Fibroblast of the conjunctiva (primary cell): ENCODE measurements at regions not wholly inside any gene's neighbourhood (a gene's known extent, or its start where the extent isn't known, plus 50 kb on each side); places are given as distances from the start of the nearest gene placed in this dataset.

Source experiments
- DNase-seq: peaks from one replicate; pipeline ENCODE4 v3.0.0-alpha.2; 2010; ENCODE audit warnings: low read depth

DNA sequence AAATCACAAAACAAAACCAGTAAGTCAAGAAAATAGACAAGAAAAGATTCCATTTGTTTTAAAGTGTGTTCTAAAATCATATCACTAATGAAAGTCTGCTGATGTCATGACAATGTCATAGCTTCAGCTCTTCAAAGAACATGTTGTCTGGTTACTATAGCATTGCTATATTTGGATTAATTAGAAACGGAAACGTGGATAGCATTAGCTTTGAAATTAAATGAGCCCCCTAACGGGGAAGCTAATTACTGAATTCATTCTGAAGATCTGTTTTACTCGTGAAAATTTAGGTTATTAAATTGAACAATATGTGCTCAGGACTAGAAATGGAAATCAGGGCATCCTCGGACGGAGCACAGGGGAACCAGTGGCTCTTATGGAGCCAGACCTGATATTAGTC lies 316.7 kb upstream of the AGTR1 start:
- no peak for DNase-seq

DNA sequence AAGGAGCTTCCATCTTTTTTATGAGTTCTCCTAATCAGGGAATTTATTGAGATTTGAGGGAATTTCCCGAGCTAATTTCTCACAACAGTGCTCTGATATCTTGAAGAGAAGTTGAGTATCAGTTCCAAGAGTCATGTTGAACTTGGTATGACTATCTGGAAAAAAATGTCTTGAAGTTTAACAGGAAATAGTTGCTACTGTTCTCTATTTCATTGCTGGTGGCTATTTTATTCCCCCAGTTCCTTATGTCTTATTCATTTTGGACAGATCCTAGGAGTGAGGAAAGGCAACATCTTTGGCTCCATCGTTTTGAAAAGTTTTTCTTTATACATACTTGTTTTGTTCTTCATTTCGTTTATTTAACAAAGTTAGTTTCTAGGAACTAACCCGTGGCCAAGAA lies 307.8 kb upstream of the AGTR1 start:
- no peak for DNase-seq

DNA sequence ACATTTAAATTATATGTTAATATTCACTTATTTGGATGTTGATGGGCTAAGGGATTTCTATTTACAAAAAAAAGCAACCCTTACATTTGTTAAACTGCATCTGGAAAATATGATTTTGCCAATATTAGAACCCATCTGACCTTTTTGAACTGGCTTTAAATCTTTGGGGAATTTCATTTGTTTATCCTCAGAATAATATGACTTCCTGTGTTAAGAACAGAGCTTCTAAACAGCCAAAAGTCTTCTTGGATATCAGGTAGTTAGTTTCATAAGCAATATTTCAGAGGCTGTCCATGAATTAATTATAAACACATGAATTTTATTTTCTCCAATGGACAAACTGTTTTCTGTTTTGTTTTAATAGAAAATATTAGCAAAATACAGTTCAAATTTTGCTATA lies 301.9 kb upstream of the AGTR1 start:
- no peak for DNase-seq

DNA sequence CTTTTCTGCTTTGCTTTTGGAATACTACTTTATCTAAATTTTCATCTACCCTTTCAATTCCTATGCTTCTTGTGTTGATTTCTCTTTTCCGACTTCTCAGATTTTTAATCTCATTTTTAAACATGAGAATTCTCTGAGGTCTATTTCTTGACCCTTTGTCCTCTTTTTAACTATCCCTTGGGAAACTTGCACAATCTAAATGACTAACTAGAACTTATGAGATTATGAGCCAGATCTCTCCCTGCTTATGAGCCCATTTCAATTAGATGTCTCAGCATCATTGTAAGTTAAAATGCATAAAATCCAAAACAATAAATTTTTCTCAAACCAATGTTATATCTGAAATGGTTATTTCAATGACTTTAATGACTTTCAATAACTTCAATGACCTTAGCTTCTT lies 296.9 kb upstream of the AGTR1 start:
- no peak for DNase-seq

DNA sequence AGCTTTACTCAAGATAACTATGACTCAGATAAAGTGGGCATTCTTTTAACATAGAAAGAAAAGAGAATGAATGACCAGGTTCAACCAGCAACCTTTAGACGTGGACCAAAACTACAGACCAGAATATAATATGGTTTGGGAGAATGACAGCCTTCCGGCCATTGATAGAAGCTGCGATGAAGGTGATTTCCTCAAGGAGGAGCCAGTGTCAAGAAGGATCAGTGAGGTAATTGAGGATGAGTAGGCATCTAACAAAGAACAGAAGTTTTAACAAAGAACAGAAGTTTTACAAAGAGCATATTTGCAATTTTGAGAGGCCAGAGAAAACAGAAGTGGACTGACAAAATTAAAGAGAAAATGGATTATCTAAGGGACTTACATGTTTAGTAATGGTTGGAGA lies 289.0 kb upstream of the AGTR1 start:
- DNase-seq: no peak

DNA sequence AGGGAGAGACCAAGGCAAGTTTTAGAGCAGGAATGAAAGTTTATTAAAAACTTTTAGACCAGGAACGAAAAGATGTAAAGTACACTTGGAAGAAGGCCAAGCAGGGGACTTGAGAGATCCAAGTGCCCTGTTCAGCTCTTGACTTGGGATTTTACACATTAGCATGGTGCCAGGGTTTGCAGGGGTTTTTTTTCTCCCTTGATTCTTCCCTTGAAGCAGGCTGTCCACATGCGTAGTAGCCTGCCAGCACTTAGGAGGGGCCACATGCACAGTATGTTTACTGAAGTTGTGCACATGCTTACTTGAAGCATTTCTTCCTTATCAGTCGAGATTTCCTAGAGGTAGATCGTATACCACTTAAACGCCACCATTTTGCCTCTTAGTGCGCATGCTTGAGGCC lies 277.5 kb upstream of the AGTR1 start:
- DNase-seq: no peak

DNA sequence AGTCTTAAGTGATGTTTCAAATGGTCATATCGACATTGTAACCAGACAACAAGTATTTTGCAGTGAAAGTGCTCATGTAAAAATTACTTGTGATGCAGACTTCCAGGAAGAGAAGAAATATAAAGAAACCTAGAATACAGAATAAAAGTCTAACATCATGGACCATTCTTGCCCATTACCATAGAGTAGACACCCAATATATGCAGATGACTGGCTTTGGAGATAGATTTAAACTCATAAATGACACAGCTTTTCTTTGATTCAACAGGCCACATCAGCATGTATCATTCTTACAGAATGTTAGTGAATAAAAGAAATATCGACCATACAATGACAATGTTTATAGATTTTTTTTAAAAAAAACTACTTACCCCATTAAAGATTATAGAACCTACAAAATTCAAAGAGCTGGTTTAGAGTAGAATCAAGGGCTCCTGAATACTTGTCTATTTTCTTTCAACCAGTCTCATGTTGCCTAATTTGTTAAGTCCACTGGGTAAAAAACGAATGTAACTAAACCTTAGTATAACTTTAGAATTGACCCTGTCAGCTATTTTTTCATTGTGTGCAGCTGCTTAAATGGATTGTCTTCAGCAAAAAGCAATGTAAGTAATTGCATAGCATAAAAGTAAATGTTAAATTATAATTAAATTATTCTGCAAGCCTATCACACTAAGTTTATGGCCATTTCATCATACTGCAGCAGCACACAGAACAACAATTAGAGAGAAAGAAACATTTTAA lies 268.7 kb upstream of the AGTR1 start:
- DNase-seq: no peak

DNA sequence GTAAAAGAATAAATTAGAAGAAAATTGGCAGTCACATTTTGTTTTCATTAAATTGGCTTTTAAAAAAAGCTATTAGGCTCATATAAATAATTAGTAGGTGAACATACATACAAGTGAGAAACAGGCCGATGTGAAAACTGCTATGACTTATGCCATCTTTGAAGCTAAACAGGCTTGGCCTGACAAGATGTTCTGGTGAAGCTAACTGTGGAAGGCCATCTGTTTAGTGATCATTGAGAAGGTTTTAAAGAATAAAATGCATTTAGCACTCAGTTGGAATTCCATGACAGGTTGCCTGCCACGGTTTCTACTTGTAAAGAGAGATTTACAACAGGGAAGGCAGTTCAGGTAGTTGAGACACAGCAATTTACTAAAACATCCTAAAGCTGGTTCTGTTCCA lies 264.0 kb upstream of the AGTR1 start:
- no peak for DNase-seq

DNA sequence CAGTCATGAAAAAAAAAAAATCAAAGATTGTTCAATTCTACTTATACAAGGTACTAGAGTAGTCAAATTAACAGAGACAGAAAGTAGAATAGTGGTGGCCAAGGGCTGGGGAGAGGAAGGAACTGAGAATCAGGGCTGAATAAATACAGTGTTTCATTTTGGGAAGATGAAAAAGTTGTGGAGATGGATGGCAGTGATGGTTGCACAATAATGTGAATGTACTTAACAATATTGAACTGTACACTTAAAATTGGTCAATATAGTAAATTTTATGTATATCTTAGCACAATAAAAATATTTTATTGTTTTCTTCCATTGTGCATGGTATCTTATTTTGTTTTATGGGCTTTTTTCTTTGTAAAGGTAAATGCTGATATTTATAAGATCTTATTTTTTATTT lies 262.2 kb upstream of the AGTR1 start:
- DNase-seq: no peak

DNA sequence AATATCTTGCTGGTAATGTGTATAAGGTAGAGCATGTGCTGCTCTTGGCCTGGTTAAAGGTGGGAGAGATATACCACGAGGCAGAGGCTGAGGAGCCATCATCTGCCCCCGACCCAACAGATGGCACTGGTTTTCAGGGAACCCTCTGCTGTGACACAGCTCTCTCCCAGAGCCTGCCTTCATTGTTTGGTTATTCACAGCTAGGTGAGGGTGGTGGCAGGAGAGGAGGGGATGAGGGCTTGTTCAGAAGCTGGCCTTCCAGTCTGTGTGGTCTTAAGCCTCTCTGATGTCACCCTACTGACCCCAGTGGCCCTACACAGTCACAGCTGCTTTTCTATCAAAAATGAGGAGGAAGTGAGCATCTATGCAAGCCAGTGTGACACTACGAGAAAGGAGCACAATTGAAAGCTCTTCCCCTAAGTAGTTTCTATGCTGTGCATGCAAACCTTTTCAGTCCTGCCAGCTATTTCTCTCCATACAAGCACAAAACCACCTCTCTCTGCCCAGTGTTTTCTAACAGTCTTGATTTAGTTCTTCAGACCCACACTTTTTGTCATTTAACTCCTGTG lies 258.4 kb upstream of the AGTR1 start:
- DNase-seq: no peak

DNA sequence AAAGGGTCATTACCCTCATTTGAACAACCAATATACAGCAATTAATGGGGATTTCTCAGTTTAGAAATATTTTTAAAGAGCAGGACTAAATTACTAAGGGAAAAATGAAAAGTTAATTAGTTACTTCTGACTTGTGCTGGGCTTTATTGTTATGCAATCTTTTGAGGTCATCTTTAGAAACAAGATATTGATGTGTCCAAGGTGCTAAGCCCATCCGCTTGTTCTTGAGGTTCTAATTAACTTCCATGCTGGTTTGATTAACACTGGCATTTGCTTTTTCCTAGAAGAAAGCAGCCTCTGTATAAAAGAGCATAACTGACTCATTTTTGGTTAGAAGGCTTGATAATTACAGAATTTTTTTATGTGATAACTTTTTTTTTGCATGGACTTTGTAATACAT lies 256.5 kb upstream of the AGTR1 start:
- DNase-seq: no peak

DNA sequence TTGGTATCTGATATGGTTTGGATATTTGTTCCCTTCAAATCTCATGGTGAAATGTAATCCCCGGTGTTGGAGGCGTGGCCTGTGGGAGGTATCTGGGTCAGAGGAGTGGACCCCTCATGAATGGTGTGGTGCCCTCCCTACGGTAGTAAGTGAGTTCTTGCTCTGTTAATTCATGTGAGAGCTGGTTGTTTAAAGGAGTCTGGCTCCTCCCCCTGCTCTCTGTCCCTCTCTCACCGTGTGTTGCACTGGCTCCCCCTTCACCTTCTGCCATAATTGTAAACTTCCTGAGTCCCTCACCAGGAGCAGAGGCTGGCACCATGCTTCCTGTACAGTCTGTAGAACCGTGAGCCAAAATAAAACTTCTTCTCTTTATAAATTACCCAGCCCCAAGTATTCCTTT lies 246.9 kb upstream of the AGTR1 start:
- no peak for DNase-seq

DNA sequence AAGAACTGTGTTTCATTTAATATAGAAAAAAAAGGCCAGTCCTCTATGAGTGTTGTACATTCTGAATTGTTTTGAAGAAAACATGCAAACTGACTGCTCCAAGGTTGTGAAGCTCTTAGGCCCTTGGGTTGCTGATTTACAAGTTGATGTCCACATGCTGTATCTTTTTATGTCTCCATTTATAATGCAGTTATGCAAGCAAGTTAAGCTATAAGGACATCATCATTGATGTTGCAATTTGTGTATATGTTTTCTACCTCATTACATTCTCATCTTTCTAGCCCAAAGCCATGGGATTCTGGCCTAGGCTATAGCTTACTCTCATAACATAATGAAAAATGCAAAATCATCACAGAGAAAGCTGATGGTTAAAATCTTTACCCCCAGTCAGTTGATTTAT lies 245.7 kb upstream of the AGTR1 start:
- no peak for DNase-seq

DNA sequence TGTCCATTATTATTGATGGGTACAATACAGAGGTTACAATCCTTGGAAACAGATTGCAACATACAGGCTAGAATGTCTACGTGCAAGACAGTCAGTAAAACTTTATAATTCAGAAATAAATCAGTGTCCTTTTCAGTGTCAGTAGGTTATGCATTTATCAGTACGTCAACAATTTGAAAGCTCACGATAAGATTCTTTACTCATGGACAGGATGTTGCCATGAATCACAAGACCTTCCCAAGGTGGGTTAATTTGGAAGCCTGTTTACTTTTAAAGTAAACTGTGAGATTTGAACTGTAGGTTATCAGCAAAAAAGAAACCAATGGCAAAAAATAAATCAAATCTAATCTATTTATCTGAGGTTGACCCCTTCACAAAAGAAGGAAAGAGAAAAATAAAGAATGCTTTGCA lies 243.9 kb upstream of the AGTR1 start:
- DNase-seq: no peak

DNA sequence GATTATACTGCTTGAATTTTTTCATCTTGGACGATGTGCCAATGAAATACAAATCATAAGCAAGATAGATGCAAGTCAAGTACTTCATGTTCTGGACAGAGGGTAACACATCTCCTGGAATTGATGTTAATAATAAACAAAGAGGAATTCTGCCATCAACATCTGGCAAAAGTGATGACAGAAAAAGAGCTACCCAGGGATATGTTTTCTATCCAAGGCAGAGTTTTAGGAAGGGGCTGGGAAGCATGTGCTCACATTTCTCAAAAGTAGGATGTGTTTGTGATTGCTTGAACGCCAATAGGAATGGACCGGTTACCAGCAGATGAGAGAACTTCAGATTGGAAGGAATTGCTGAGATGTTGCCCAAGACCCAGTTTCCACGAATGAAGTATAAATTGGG lies 242.6 kb upstream of the AGTR1 start:
- no peak for DNase-seq

DNA sequence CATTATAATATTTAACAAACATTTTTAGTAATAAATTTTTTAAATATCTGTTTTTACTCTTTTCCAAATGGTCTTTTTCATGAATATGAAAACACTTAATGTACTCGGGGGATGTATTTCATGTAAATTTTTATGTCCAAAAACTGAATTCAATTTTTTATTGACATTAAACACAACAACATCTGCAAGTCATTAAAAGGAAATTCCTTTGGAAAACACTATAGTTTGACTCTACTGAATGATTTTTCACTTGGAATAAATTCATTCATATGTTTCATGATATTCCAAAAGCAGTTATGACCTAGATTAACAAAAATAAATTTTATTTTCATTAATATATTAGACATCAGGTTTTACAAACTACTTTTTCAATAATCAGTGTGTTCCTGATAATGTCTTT lies 239.8 kb upstream of the AGTR1 start:
- no peak for DNase-seq

DNA sequence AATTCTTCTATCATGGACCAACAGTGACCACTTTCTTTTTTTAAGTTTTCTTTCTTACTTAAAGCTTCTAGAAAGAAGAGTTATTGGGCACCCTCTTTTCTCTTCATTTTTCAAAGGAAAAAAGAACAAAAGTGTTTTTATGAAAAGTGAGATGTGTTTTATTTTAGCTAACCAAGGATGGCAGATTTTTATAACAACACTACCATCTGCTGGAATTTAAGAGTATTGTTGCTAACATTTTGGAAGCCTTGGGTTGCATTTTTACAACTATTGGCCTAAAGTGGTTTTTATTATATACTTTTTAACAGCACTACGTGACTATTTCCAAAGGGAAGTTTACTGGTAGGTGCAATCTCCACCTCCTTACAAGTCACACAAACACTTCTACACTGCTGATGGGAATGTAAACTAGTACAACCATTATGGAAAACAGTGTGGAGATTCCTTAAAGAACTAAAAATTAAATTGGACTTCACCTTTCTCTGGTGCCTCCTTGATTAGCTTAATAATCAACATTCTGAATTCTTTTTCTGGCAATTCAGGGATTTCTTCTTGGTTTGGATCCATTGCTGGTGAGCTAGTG lies 237.7 kb upstream of the AGTR1 start:
- DNase-seq: no peak

DNA sequence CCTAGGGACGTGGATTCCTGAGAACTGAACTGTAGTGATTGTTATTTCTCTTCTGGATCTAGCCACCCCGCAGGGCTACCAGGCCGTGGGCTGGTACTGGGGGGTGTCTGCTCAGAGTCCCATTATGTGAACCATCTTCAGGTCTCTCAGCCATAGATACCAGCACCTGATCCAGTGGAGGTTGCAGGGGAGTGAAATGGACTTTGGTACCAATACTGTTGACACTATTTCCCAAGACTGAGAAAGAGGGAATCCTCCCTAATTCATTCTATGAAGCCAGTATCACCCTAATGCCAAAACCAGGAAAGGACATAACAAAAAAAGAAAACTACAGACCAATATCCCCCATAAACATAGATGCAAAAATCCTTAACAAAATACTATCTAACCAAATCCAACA lies 237.0 kb upstream of the AGTR1 start:
- no peak for DNase-seq

DNA sequence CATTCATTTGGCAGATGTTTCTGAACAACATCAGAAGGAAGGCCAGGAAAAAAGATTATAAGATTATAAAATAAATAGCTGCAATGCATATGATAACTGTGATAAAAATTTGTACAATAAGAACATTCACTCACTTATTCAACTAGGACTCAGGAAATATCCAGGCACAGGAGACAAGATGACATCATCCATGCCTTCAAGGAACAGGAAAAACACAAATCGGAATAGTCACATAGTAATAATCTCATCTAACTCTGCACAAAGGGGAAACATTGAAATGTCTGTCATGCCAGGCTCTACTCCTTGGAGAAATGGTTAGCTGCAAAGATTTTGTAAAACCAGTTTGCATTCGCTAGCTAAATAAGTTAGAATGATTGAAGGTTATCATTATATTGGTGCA lies 233.5 kb upstream of the AGTR1 start:
- no peak for DNase-seq

DNA sequence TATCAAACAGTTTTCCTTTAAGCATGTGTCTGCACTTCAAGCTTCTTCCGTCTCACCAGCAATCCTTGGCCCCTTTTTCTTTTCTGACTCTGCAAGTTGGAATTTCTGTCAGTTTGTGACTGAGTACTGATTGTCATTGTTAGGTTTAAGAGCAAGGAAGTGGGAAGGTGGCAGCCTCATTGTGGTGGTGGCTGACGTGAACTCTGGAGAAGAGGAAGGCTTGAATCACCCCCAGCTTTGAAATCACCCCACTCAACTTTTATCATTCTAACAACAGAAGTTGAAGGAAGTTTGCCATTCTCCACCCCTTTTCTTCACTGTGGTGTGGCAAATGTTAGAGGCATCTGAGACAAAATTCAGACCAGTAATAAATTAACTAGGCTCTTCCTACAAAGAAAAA lies 231.6 kb upstream of the AGTR1 start:
- DNase-seq: no peak

DNA sequence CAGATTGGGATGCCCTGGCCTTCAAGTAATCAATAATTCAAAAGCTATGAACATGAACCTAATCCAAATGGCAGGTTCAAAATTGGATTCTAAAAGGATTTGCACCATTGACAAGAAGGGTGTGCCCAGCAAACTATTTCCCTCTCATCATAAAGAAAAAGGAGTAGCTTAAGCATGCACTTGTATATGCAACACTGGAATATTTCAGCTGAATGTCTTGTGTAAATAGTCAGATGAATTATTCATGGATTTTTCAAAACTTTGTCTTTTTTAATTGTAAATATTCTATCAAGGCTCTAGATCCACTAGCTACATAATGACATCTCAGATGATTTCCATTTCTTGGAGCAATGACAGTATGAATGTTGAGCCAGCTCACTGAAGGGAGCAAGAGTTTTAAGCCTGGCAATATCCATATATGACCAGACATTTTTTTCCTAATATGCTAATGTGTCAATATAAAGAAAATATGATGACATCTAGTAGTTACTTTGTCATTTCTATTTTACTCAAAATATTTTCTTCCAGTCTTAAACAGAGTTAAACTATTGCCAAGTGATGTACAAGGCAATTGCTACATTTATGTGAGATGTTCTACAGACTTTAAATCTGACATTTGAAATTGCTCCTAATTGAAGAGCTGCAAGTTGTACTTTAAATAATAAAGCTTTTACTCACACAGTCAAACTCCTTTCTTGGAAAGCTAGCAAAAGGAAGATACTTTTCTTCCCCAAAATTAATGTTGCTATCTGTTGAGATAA lies 230.5 kb upstream of the AGTR1 start:
- no peak for DNase-seq

DNA sequence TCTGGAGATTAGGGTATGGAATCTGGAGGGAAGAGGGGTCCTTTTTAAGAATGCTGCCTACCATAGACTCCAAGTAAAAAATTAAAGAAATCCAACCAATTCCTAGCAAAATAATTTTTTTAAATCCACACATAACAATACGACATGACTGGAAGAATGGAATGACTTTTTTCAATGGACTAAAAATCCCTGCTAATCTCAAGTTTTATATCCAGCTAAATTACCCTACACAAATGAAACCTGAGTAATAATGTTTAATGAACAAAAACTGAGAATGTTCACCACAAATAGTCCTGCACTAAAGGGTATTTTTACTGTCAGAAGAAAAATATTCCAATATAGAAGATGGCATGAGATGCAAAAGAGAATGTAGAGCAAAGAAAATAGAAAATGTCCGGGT lies 220.3 kb upstream of the AGTR1 start:
- no peak for DNase-seq

DNA sequence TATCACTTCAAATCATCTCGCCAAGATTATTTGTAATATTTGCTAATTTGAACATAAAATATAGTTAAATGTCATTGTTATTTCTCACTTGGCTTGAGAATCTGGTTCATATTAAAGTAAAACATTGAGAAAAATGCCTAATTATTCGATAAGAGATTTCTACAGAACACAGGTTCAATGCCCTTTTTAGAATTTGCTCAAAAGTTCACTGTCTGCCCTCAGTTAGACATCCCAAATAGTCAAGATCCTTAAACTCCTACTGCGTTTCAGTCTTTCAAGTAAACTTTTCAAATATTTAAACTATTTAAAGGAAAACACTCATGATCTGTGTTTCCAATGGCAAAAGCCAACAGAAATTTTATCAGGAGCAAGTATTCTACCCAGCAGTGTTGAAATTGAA lies 204.1 kb upstream of the AGTR1 start:
- DNase-seq: no peak
